SK-N-SH treated with all-trans-retinoic acid at 6 μM for 48 hours (cell line): ENCODE measurements at regions not wholly inside any gene's neighbourhood (a gene's known extent, or its start where the extent isn't known, plus 50 kb on each side); places are given as distances from the start of the nearest gene placed in this dataset.

Source experiments
- ATAC-seq: fragments of 200-7000 bp; cut with Tn5 transposase; 3 replicates; pipeline ENCODE4 v1.9.1; 2020; ENCODE audit warnings: mild to moderate bottlenecking, moderate library complexity
- ARNTL ChIP-seq: fragments of 450-650 bp; formaldehyde crosslinking; IDR thresholded peaks from 2 replicates; pipeline ENCODE4 v1.5.0; 2020; ENCODE audit warnings: low read depth, mild to moderate bottlenecking, moderate library complexity, borderline replicate concordance
- BACH2 ChIP-seq: fragments of 250-450 bp; sonication (Bioruptor Pico); IDR thresholded peaks from 2 replicates; pipeline ENCODE4 v1.9.0; 2021; ENCODE audit warnings: mild to moderate bottlenecking, borderline replicate concordance
- CREB5 ChIP-seq: fragments of 250-450 bp; sonication (Bioruptor Pico); IDR thresholded peaks from 2 replicates; pipeline ENCODE4 v1.5.1; 2020; ENCODE audit warnings: low read depth, mild to moderate bottlenecking, moderate library complexity
- CSRNP3 ChIP-seq: fragments of 250-450 bp; sonication (Bioruptor Pico); IDR thresholded peaks from 2 replicates; pipeline ENCODE4 v1.5.1; 2021; ENCODE audit warnings: mild to moderate bottlenecking, moderate library complexity
- ESRRG ChIP-seq: fragments of 250-450 bp; sonication (Bioruptor Pico); IDR thresholded peaks from 2 replicates; pipeline ENCODE4 v1.6.1; 2021; ENCODE audit warnings: mild to moderate bottlenecking
- GLIS3 ChIP-seq: fragments of 250-450 bp; sonication (Bioruptor Pico); IDR thresholded peaks from 2 replicates; pipeline ENCODE4 v1.5.0; 2020; ENCODE audit warnings: mild to moderate bottlenecking, moderate library complexity
- ISL1 ChIP-seq: fragments of 250-450 bp; sonication (Bioruptor Pico); IDR thresholded peaks from 2 replicates; pipeline ENCODE4 v2.1.2; 2022; ENCODE audit warnings: mild to moderate bottlenecking, moderate library complexity
- OSR1 ChIP-seq: fragments of 250-450 bp; sonication (Bioruptor Pico); IDR thresholded peaks from 2 replicates; pipeline ENCODE4 v1.8.0; 2022; ENCODE audit warnings: moderate library complexity, mild to moderate bottlenecking, inconsistent platforms
- PATZ1 ChIP-seq: fragments of 250-450 bp; sonication (Bioruptor Pico); IDR thresholded peaks from 2 replicates; pipeline ENCODE4 v1.8.0; 2020; ENCODE audit warnings: mild to moderate bottlenecking, moderate library complexity, borderline replicate concordance
- POU6F1 ChIP-seq: fragments of 250-450 bp; sonication (Bioruptor Pico); IDR thresholded peaks from 2 replicates; pipeline ENCODE4 v1.8.0; 2021; ENCODE audit warnings: low read depth, mild to moderate bottlenecking, moderate library complexity, borderline replicate concordance
- PPARA ChIP-seq: fragments of 250-450 bp; sonication (Bioruptor Pico); IDR thresholded peaks from 2 replicates; pipeline ENCODE4 v1.5.0; 2020; ENCODE audit warnings: mild to moderate bottlenecking, borderline replicate concordance
- RARB ChIP-seq: fragments of 250-450 bp; sonication (Bioruptor Pico); IDR thresholded peaks from 2 replicates; pipeline ENCODE4 v1.8.0; 2021; ENCODE audit warnings: mild to moderate bottlenecking, moderate library complexity
- SNAI2 ChIP-seq: fragments of 250-450 bp; sonication (Bioruptor Pico); IDR thresholded peaks from 2 replicates; pipeline ENCODE4 v1.5.0; 2020; ENCODE audit warnings: mild to moderate bottlenecking, moderate library complexity
- TCF4 ChIP-seq: fragments of 250-450 bp; sonication (Bioruptor Pico); IDR thresholded peaks from 2 replicates; pipeline ENCODE4 v1.8.0; 2021; ENCODE audit warnings: mild to moderate bottlenecking, moderate library complexity, borderline replicate concordance
- TOX ChIP-seq: fragments of 250-450 bp; sonication (Bioruptor Pico); IDR thresholded peaks from 2 replicates; pipeline ENCODE4 v1.8.0; 2021; ENCODE audit warnings: mild to moderate bottlenecking, moderate library complexity, borderline replicate concordance
- TSHZ2 ChIP-seq: fragments of 250-450 bp; sonication (Bioruptor Pico); IDR thresholded peaks from 2 replicates; pipeline ENCODE4 v1.5.0; 2020; ENCODE audit warnings: mild to moderate bottlenecking, moderate library complexity
- ZC3H10 ChIP-seq: fragments of 250-450 bp; sonication (Bioruptor Pico); IDR thresholded peaks from 2 replicates; pipeline ENCODE4 v1.5.1; 2021; ENCODE audit warnings: mild to moderate bottlenecking, moderate library complexity
- ZFP3 ChIP-seq: fragments of 250-450 bp; sonication (Bioruptor Pico); IDR thresholded peaks from 2 replicates; pipeline ENCODE4 v1.5.0; 2020; ENCODE audit warnings: mild to moderate bottlenecking, moderate library complexity

GRCh38 chr10:2300231-2300630 lies 562.9 kb upstream of the ADARB2 start:
- ATAC-seq = no peak
- TF ChIP-seq GLIS3 (no peak), RARB (CRISPR knock-in tag) (no peak), SNAI2 (CRISPR knock-in tag) (no peak), BACH2 (CRISPR knock-in tag) (no peak), PATZ1 (CRISPR knock-in tag) (no peak)
- TF ChIP-seq, all 23 proteins: peak for 0

- no peak for ATAC-seq
- TF ChIP-seq TCF4 (CRISPR knock-in tag) (no peak), PATZ1 (CRISPR knock-in tag) (no peak), OSR1 (CRISPR knock-in tag) (no peak), TSHZ2 (CRISPR knock-in tag) (no peak), ZC3H10 (no peak), CSRNP3 (CRISPR knock-in tag) (no peak), BACH2 (CRISPR knock-in tag) (no peak), CREB5 (CRISPR knock-in tag) (no peak), POU6F1 (CRISPR knock-in tag) (no peak), ZFP3 (CRISPR knock-in tag) (no peak), PPARA (CRISPR knock-in tag) (no peak), ESRRG (CRISPR knock-in tag) (no peak), ISL1 (no peak)
These were observed 559.0 kb upstream of the ADARB2 start for GRCh38 chr10:2296179-2296891.

GRCh38 chr10:2294739-2295138 lies 557.4 kb upstream of the ADARB2 start:
- ATAC-seq = no peak
- no peak for TF ChIP-seq PPARA (CRISPR knock-in tag)
- TF ChIP-seq BACH2 (CRISPR knock-in tag) = no peak
- TF ChIP-seq ARNTL = no peak
- no peak for TF ChIP-seq SNAI2 (CRISPR knock-in tag)
- no peak for TF ChIP-seq GLIS3
- no peak for TF ChIP-seq PATZ1 (CRISPR knock-in tag)
- TF ChIP-seq TOX = no peak
- no peak for TF ChIP-seq TSHZ2 (CRISPR knock-in tag)
- TF ChIP-seq CREB5 (CRISPR knock-in tag) = no peak
- TF ChIP-seq ISL1 = no peak
